ENCODE measurements at regions not wholly inside any gene's neighbourhood (a gene's known extent, or its start where the extent isn't known, plus 50 kb on each side); places are given as distances from the start of the nearest gene placed in this dataset.

DNA sequence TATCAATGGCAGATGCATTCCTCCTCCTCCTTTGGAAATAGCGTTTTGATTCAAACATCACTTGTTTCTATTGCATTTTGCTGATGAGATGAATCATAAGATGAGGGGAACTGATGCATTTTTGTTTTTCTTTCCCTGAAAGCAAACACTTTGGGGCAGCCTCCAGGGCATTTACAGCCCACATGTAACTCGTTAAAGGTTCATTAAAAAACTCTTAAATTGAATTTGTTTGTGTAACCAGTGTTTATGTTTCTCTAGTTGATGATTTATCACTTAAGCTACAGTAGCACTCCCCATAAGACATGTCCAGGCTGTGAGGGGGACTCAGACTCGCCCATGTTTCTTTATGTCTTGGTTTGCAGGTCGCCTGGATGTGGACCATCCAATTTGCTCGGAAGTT lies 246.1 kb upstream of the ANKH start:
- Histone ChIP-seq H3K9ac (replicated peaks; ENCODE audit: extremely low read depth, insufficient read depth, low read length) (no peak overlapping the region), H3K9me1 (replicated peaks; ENCODE audit: control insufficient read depth, extremely low read depth, insufficient read depth, low read length) (no peaks in the 10 kb centered on the region), H3K4me1 (ENCODE audit: control insufficient read depth, extremely low read depth, insufficient read depth, low read length) (no peaks in the 10 kb centered on the region), H3K36me3 (ENCODE audit: control insufficient read depth in 2 of 2, extremely low read depth in 1 of 2, insufficient read depth in 2 of 2, low read length in 2 of 2) (no peaks in the 10 kb centered on the region), H2AFZ (ENCODE audit: low read depth, low read length) (no peak overlapping the region), H3K27me3 (ENCODE audit: control insufficient read depth in 2 of 2, insufficient read depth in 2 of 2, low read length in 2 of 2) (peaks cover 2 to 3% of the 10 kb centered on the region in 2 experiments), H3K27ac (ENCODE audit: insufficient read depth, low read depth, low read length) (no peak overlapping the region), H4K20me1 (replicated peaks; ENCODE audit: control insufficient read depth, extremely low read depth, insufficient read depth, low read length) (no peaks in the 10 kb centered on the region), H3K9me3 (replicated peaks; ENCODE audit: control insufficient read depth, insufficient read depth, low read length) (no peaks in the 10 kb centered on the region), H3K4me3 (replicated peaks in 1 of 3; ENCODE audit: insufficient read depth in 1 of 3, low read depth in 1 of 3, low read length in 3 of 3) (no peak overlapping the region), H3K79me2 (ENCODE audit: control insufficient read depth, insufficient read depth, low read length) (no peaks in the 10 kb centered on the region), H3K4me2 (ENCODE audit: insufficient read depth, low read length) (no peak overlapping the region)
- FAIRE-seq (no peak), DNase-seq (ENCODE audit: low read depth, low spot score) (no peak)
- ChIA-PET CTCF (interaction anchor here (0.9 kb wide), 1 partner anchor 12 kb away, joined by 3 read pairs; no protein-coding TSS in a partner anchor), POLR2A (no interaction called here)
- TF ChIP-seq GATA2 (IDR thresholded peaks at IDR 0.05; ENCODE audit: insufficient read depth, insufficient read length, low read depth, low read length), result no peak
- no peak for TF ChIP-seq EZH2 (IDR thresholded peaks at IDR 0.05; ENCODE audit: borderline replicate concordance, low read depth, low read length, severe bottlenecking)
- TF ChIP-seq POLR2A (IDR thresholded peaks at IDR 0.05; ENCODE audit: low read depth, low read length), result no peak
- no peak for TF ChIP-seq MAX (IDR thresholded peaks at IDR 0.05; ENCODE audit: insufficient read depth, insufficient read length)
- TF ChIP-seq POLR2AphosphoS5 (IDR thresholded peaks at IDR 0.05; ENCODE audit: insufficient read depth, low read depth, low read length), result no peak
- no peak for TF ChIP-seq FOS (IDR thresholded peaks at IDR 0.05; ENCODE audit: borderline replicate concordance, insufficient read depth, low read length)
- no peak for TF ChIP-seq MYC (IDR thresholded peaks at IDR 0.05; ENCODE audit: low read depth, low read length)
- TF ChIP-seq, protein P1, sequence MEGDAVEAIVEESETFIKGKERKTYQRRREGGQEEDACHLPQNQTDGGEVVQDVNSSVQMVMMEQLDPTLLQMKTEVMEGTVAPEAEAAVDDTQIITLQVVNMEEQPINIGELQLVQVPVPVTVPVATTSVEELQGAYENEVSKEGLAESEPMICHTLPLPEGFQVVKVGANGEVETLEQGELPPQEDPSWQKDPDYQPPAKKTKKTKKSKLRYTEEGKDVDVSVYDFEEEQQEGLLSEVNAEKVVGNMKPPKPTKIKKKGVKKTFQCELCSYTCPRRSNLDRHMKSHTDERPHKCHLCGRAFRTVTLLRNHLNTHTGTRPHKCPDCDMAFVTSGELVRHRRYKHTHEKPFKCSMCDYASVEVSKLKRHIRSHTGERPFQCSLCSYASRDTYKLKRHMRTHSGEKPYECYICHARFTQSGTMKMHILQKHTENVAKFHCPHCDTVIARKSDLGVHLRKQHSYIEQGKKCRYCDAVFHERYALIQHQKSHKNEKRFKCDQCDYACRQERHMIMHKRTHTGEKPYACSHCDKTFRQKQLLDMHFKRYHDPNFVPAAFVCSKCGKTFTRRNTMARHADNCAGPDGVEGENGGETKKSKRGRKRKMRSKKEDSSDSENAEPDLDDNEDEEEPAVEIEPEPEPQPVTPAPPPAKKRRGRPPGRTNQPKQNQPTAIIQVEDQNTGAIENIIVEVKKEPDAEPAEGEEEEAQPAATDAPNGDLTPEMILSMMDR (IDR thresholded peaks at IDR 0.05; ENCODE audit: extremely low read depth in 1 of 2, insufficient read depth in 1 of 2, low read depth in 1 of 2, low read length in 2 of 2), result no peak
- no peak for TF ChIP-seq JUN (IDR thresholded peaks at IDR 0.05; ENCODE audit: borderline replicate concordance, insufficient read depth, insufficient read length, low read depth)
- no TSS peak for BruUV-seq (replicated peaks)
- intact Hi-C loops (cut with micrococcal nuclease), result no loop called here
- dilution Hi-C loops (cut with MboI; ENCODE audit: extremely low pct_ligation_motif_present, low sequenced_read_pairs), result no loop called here

All from endothelial cell of umbilical vein (primary cell).